A549 (cell line): ENCODE measurements at regions not wholly inside any gene's neighbourhood (a gene's known extent, or its start where the extent isn't known, plus 50 kb on each side); places are given as distances from the start of the nearest gene placed in this dataset.

Source experiments
- ATAC-seq, 2 experiments: fragments of 200-7000 bp in 1 of 2; fragments of >200 bp in 1 of 2; cut with Nextera tagmentation in 1 of 2; cut with Tn5 transposase in 1 of 2; 3 replicates each; pipeline versions ENCODE4 v1.8.0 to v1.9.1; 2018 to 2020; ENCODE audit warnings: mild to moderate bottlenecking in 1 of 2, moderate library complexity in 1 of 2
- CTCF ChIA-PET: fragments of 300-600 bp; sonication (Branson Sonifier 250); formaldehyde crosslinking; extraction: SDS; loops from one replicate; lab custom pipeline; 2021; ENCODE audit warnings: antibody characterized with exemption, inconsistent platforms; lab: Yijun Ruan, JAX
- POLR2A ChIA-PET: fragments of 350-600 bp; formaldehyde crosslinking; extraction: SDS; loops from one replicate; lab custom pipeline; 2021; ENCODE audit warnings: antibody characterized with exemption, inconsistent platforms; lab: Yijun Ruan, JAX
- DNase-seq, 2 experiments: peaks; one replicate each; pipeline versions ENCODE4 v3.0.0 to v3.0.0-alpha.2; 2011 to 2016; ENCODE audit warnings: low read depth in 1 of 2, low spot score in 1 of 2
- FAIRE-seq: peaks from 2 replicates; lab custom pipeline; 2011; peaks lifted over from hg19 to GRCh38; lab: Jason Lieb, UNC
- H3K27ac ChIP-seq, 2 experiments: fragments of >200 bp; sonication (Bioruptor Twin); formaldehyde crosslinking; 3 replicates each; pipeline ENCODE4 v1.5.1; 2016 to 2017
- H3K4me1 ChIP-seq: fragments of >200 bp; sonication (Bioruptor Twin); formaldehyde crosslinking; 3 replicates; pipeline ENCODE4 v1.6.1; 2016
- H3K4me2 ChIP-seq: fragments of >200 bp; sonication (Bioruptor Twin); formaldehyde crosslinking; 3 replicates; pipeline ENCODE4 v1.6.1; 2016
- H3K4me3 ChIP-seq: fragments of >200 bp; sonication (Bioruptor Twin); formaldehyde crosslinking; 3 replicates; pipeline ENCODE4 v1.5.1; 2016
- H3K9me3 ChIP-seq: fragments of >200 bp; sonication (Bioruptor Twin); formaldehyde crosslinking; 3 replicates; pipeline ENCODE4 v1.6.1; 2016
- BCL3 ChIP-seq: fragments of >200 bp; sonication (Bioruptor Twin); formaldehyde crosslinking; IDR thresholded peaks from 3 replicates; pipeline ENCODE4 v1.6.1; 2016
- BHLHE40 ChIP-seq: IDR thresholded peaks from 2 replicates; pipeline ENCODE4 v1.6.1; 2012; ENCODE audit warnings: low read depth, low read length, inconsistent platforms
- CBX2 ChIP-seq: fragments of 200-600 bp; sonication (generic); IDR thresholded peaks from 2 replicates; pipeline ENCODE4 v1.6.1; 2016; ENCODE audit warnings: low read depth, mild to moderate bottlenecking, borderline replicate concordance
- CEBPB ChIP-seq, 2 experiments: fragments of >200 bp in 1 of 2; sonication (Bioruptor Twin) in 1 of 2; formaldehyde crosslinking in 1 of 2; IDR thresholded peaks; 2 replicates each; pipeline ENCODE4 v1.6.1; 2012 to 2016
- CTCF ChIP-seq: fragments of >200 bp; sonication (Bioruptor Twin); formaldehyde crosslinking; IDR thresholded peaks from 3 replicates; pipeline ENCODE4 v1.5.1; 2016
- ELK1 ChIP-seq: fragments of 150-350 bp; IDR thresholded peaks from 2 replicates; pipeline ENCODE4 v1.6.1; 2014; ENCODE audit warnings: low read depth, mild to moderate bottlenecking, low read length
- EP300 ChIP-seq, 2 experiments: fragments of >200 bp; sonication (Bioruptor Twin); formaldehyde crosslinking; IDR thresholded peaks; 2 replicates in 1 of 2; 3 replicates in 1 of 2; pipeline ENCODE4 v1.6.1; 2016 to 2017
- ESRRA ChIP-seq: fragments of 150-350 bp; IDR thresholded peaks from 2 replicates; pipeline ENCODE4 v1.6.1; 2014; ENCODE audit warnings: mild to moderate bottlenecking, low read length, borderline replicate concordance
- FOSL2 ChIP-seq, 2 experiments: fragments of 450-650 bp in 1 of 2; fragments of >200 bp in 1 of 2; sonication (Bioruptor Twin) in 1 of 2; formaldehyde crosslinking; IDR thresholded peaks; 2 replicates each; pipeline versions ENCODE4 v1.5.0 to v1.6.1; 2016 to 2020; ENCODE audit warnings: mild to moderate bottlenecking in 1 of 2, moderate library complexity in 1 of 2
- HDAC2 ChIP-seq: fragments of 200-600 bp; sonication (generic); IDR thresholded peaks from 2 replicates; pipeline ENCODE4 v1.6.1; 2016
- HES2 ChIP-seq: fragments of >200 bp; sonication (Bioruptor Twin); formaldehyde crosslinking; IDR thresholded peaks from 2 replicates; pipeline ENCODE4 v1.6.1; 2016
- HMGXB4 ChIP-seq: fragments of 250-450 bp; sonication (Bioruptor Pico); IDR thresholded peaks from 2 replicates; pipeline ENCODE4 v1.5.0; 2021; ENCODE audit warnings: mild to moderate bottlenecking, moderate library complexity, borderline replicate concordance
- HOXA7 ChIP-seq: fragments of 250-450 bp; sonication (Bioruptor Pico); IDR thresholded peaks from 2 replicates; pipeline ENCODE4 v1.5.0; 2020; ENCODE audit warnings: mild to moderate bottlenecking, moderate library complexity
- HOXB5 ChIP-seq: fragments of 250-450 bp; sonication (Bioruptor Pico); IDR thresholded peaks from 2 replicates; pipeline ENCODE4 v1.5.0; 2020; ENCODE audit warnings: mild to moderate bottlenecking, moderate library complexity
- KDM1A ChIP-seq: fragments of 200-600 bp; sonication (generic); IDR thresholded peaks from 2 replicates; pipeline ENCODE4 v1.6.1; 2016; ENCODE audit warnings: low read depth, mild to moderate bottlenecking
- MAFK ChIP-seq: fragments of 450-650 bp; IDR thresholded peaks from 2 replicates; pipeline ENCODE4 v1.6.1; 2014; ENCODE audit not compliant: partially characterized antibody
- MAZ ChIP-seq: fragments of 150-350 bp; IDR thresholded peaks from 2 replicates; pipeline ENCODE4 v1.6.1; 2014; ENCODE audit warnings: antibody characterized with exemption, low read depth, low read length, borderline replicate concordance
- NPAS2 ChIP-seq: fragments of 250-450 bp; sonication (Bioruptor Pico); IDR thresholded peaks from 2 replicates; pipeline ENCODE4 v1.8.0; 2022; ENCODE audit warnings: mild to moderate bottlenecking, moderate library complexity, borderline replicate concordance
- POLR2A ChIP-seq: IDR thresholded peaks from 2 replicates; pipeline ENCODE4 v1.6.1; 2012; ENCODE audit warnings: mild to moderate bottlenecking, low read length
- RAD21 ChIP-seq, 2 experiments: fragments of >200 bp in 1 of 2; sonication (Bioruptor Twin) in 1 of 2; formaldehyde crosslinking in 1 of 2; IDR thresholded peaks in 1 of 2; conservative IDR thresholded peaks in 1 of 2; 2 replicates in 1 of 2; 3 replicates in 1 of 2; pipeline ENCODE4 v1.6.1; 2012 to 2018; ENCODE audit warnings: inconsistent platforms in 1 of 2
- RARB ChIP-seq: fragments of 250-450 bp; sonication (Bioruptor Pico); IDR thresholded peaks from 2 replicates; pipeline ENCODE4 v1.8.0; 2021; ENCODE audit warnings: mild to moderate bottlenecking, moderate library complexity
- RNF2 ChIP-seq: fragments of 200-600 bp; sonication (generic); IDR thresholded peaks from 2 replicates; pipeline ENCODE4 v1.6.1; 2016; ENCODE audit warnings: low read depth, mild to moderate bottlenecking, antibody characterized with exemption, moderate library complexity, borderline replicate concordance
- ZC3H11A ChIP-seq: fragments of 450-650 bp; IDR thresholded peaks from 2 replicates; pipeline ENCODE4 v1.6.1; 2014; ENCODE audit warnings: antibody characterized with exemption, mild to moderate bottlenecking
- ZFP36 ChIP-seq: fragments of 450-650 bp; IDR thresholded peaks from 2 replicates; pipeline ENCODE4 v1.6.1; 2014; ENCODE audit warnings: borderline replicate concordance; ENCODE audit not compliant: partially characterized antibody
- WGBS: methylation state at CpG from one replicate; pipeline ENCODE4 v1.1.6; 2017; ENCODE audit errors: missing lambda C conversion rate; 5-methylcytosine and 5-hydroxymethylcytosine counted together

- DNase-seq (no peak), FAIRE-seq (no peak), ATAC-seq (no peak)
- no peak overlapping the region for H3K4me3 ChIP-seq
- H3K4me1 ChIP-seq: peaks cover 22% of the 10 kb centered on the region
- peak overlapping the region; percentile 45 to 71; a peak in 4 of 6 replicates for H3K27ac ChIP-seq
- TF ChIP-seq RNF2 (no peak), RARB (CRISPR knock-in tag) (no peak), CBX2 (no peak), FOSL2 (IDR thresholded peaks at IDR 0.05) (no peak), FOSL2 (CRISPR knock-in tag; IDR thresholded peaks at IDR 0.05) (no peak), POLR2A (no peak), CEBPB (IDR thresholded peaks at IDR 0.05) (no peak)
- POLR2A ChIA-PET: no interaction called here
- no peaks in the 10 kb centered on the region for H3K9me3 ChIP-seq
- peak overlapping the region; percentile 45; the same call in 1 of the 3 replicates for H3K4me2 ChIP-seq
- CTCF ChIA-PET: interaction anchor here (1.0 to 4.5 kb wide), 2 partner anchors 8 to 158 kb away, joined by 3 to 46 read pairs; no protein-coding TSS in a partner anchor
- 100% methylated on average over 2 of the region's 6 CpGs for whole genome bisulfite sequencing
These were observed 112.6 kb upstream of the TMPRSS2 start for GRCh38 chr21:41620541-41620940.

GRCh38 chr21:41616031-41616591 lies 108.2 kb upstream of the TMPRSS2 start:
- DNase-seq (no peak), ATAC-seq (no peak)
- H3K4me3 ChIP-seq: no peak overlapping the region
- TF ChIP-seq EP300 (IDR thresholded peaks at IDR 0.05): no peak
- TF ChIP-seq CTCF: no peak
- no peak for TF ChIP-seq BCL3
- TF ChIP-seq ZFP36: no peak
- TF ChIP-seq BHLHE40: no peak
- TF ChIP-seq HOXB5: no peak
- TF ChIP-seq ELK1: no peak
- no peak for TF ChIP-seq HES2
- no peak for TF ChIP-seq HDAC2
- TF ChIP-seq ESRRA: no peak
- no peak for TF ChIP-seq NPAS2 (CRISPR knock-in tag)
- TF ChIP-seq MAZ: no peak
- no peak for TF ChIP-seq RAD21 (conservative IDR thresholded peaks at IDR 0.05 in 1 of 2, IDR thresholded peaks at IDR 0.05 in 1 of 2)
- TF ChIP-seq MAFK: no peak
- no peak for TF ChIP-seq HOXA7 (CRISPR knock-in tag)
- no peak for TF ChIP-seq ZC3H11A
- no peak for TF ChIP-seq KDM1A
- no peak for TF ChIP-seq HMGXB4 (CRISPR knock-in tag)
- TF ChIP-seq, all 56 proteins: peak for 0
- POLR2A ChIA-PET: interaction anchor here (1.4 kb wide), 1 partner anchor 62 kb away, joined by 7 read pairs; no protein-coding TSS in a partner anchor
- 90% methylated on average over 6 of the region's 8 CpGs for WGBS
- CTCF ChIA-PET: interaction anchor here (1.0 to 11.1 kb wide), 8 partner anchors 15 to 332 kb away, joined by 3 to 189 read pairs (median 38); partner anchors contain the start of gene RIPK4
- Histone ChIP-seq H3K27ac (peak overlapping the region; percentile 50 to 85), H3K9me3 (no peaks in the 10 kb centered on the region), H3K4me2 (0 out of 3 replicates have a peak overlapping the region, but pooled peaks have one; percentile 1), H3K4me1 (peaks cover 36% of the 10 kb centered on the region)
- FAIRE-seq: no peak
